H1 (cell line): ENCODE measurements at regions not wholly inside any gene's neighbourhood (a gene's known extent, or its start where the extent isn't known, plus 50 kb on each side); places are given as distances from the start of the nearest gene placed in this dataset.

Experiments
- POLR2A ChIP-seq, 2 experiments: IDR thresholded peaks; 1 replicate in 1 of 2; 2 replicates in 1 of 2; pipeline ENCODE4 v1.6.1; 2011; ENCODE audit warnings: low read depth in 2 of 2, low read length in 2 of 2, mild to moderate bottlenecking in 2 of 2; ENCODE audit errors: control extremely low read depth in 1 of 2
- POLR2AphosphoS5 ChIP-seq: IDR thresholded peaks from 2 replicates; pipeline ENCODE4 v1.6.1; 2011; ENCODE audit warnings: low read depth, low read length
- RFX5 ChIP-seq: IDR thresholded peaks from 2 replicates; pipeline ENCODE4 v1.6.1; 2011; ENCODE audit warnings: low read depth, low read length, improper control_type of control experiment, borderline replicate concordance

DNA sequence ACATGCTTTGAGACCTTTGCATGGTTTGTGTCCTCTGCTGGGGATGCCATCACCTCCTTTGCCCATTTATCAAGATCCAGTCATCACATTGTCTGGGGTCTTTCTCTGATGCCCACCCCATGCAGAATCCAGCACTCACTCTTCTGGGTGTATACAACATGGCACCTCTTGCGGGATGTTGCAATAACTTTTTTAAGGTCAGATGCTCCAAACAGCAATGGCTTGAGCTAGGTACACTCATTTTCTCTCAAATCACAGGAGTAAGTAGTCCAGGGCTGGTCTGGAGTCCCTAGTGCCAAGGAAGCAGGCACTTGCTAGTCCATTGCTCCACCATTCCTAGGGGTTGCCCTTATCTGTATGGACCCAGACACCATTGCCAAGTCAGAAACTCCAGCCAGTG is 196.6 kb upstream of the KCNG1 start:
- TF ChIP-seq POLR2AphosphoS5, result no peak
- TF ChIP-seq POLR2A (IDR thresholded peaks at IDR 0.05; ENCODE audit: control extremely low read depth in 1 of 2, low read depth in 2 of 2, low read length in 2 of 2), result no peak
- TF ChIP-seq RFX5, result no peak
